Keratinocyte (primary cell): ENCODE measurements at regions not wholly inside any gene's neighbourhood (a gene's known extent, or its start where the extent isn't known, plus 50 kb on each side); places are given as distances from the start of the nearest gene placed in this dataset.

Experiments used
- DNase-seq: peaks from one replicate; pipeline ENCODE4 v3.0.0-alpha.2; 2011; ENCODE audit warnings: low read depth, missing footprints, low spot score
- FAIRE-seq: peaks from 2 replicates; lab custom pipeline; 2011; peaks lifted over from hg19 to GRCh38; lab: Jason Lieb, UNC
- H2AFZ ChIP-seq: 2 replicates; pipeline ENCODE4 v1.6.0; 2012; ENCODE audit warnings: low read length, control low read depth, inconsistent platforms; ENCODE audit not compliant: control insufficient read depth
- H3K27ac ChIP-seq: 2 replicates; pipeline ENCODE4 v1.5.1; 2011; ENCODE audit warnings: low read length; ENCODE audit not compliant: control insufficient read depth, insufficient read depth
- H3K27me3 ChIP-seq: 3 replicates; pipeline ENCODE4 v1.6.0; 2011; ENCODE audit warnings: low read length; ENCODE audit not compliant: control insufficient read depth, insufficient read depth; ENCODE audit errors: extremely low read depth
- H3K36me3 ChIP-seq, 2 experiments: 2 replicates in 1 of 2; 3 replicates in 1 of 2; pipeline ENCODE4 v1.5.1; 2011; ENCODE audit warnings: low read length in 2 of 2, mild to moderate bottlenecking in 1 of 2; ENCODE audit not compliant: control insufficient read depth in 2 of 2, insufficient read depth in 2 of 2; ENCODE audit errors: extremely low read depth in 1 of 2
- H3K4me1 ChIP-seq: 3 replicates; pipeline ENCODE4 v1.5.1; 2011; ENCODE audit warnings: low read length; ENCODE audit not compliant: control insufficient read depth, insufficient read depth; ENCODE audit errors: extremely low read depth
- H3K4me2 ChIP-seq: 3 replicates; pipeline ENCODE4 v1.6.0; 2011; ENCODE audit warnings: low read depth, low read length; ENCODE audit not compliant: control insufficient read depth, insufficient read depth; ENCODE audit errors: extremely low read depth
- H3K4me3 ChIP-seq, 3 experiments: fragments of 200-600 bp in 1 of 3; sonication (generic) in 1 of 3; 2 replicates in 2 of 3; 3 replicates in 1 of 3; pipeline ENCODE4 v1.5.1; 2011 to 2016; ENCODE audit warnings: low read length in 3 of 3, mild to moderate bottlenecking in 3 of 3, control low read depth in 2 of 3, inconsistent platforms in 1 of 3, low read depth in 1 of 3, mixed read lengths in 1 of 3, mixed run types in 1 of 3, moderate library complexity in 1 of 3; ENCODE audit not compliant: control insufficient read depth in 2 of 3, insufficient read depth in 2 of 3; ENCODE audit errors: extremely low read depth in 1 of 3
- H3K79me2 ChIP-seq: 2 replicates; pipeline ENCODE4 v1.6.0; 2012; ENCODE audit warnings: low read length; ENCODE audit not compliant: control insufficient read depth, insufficient read depth
- H3K9ac ChIP-seq: 3 replicates; pipeline ENCODE4 v1.6.0; 2011; ENCODE audit warnings: low read length; ENCODE audit not compliant: control insufficient read depth, insufficient read depth; ENCODE audit errors: extremely low read depth
- H3K9me1 ChIP-seq: 3 replicates; pipeline ENCODE4 v1.6.0; 2011; ENCODE audit warnings: low read length; ENCODE audit not compliant: control insufficient read depth, insufficient read depth; ENCODE audit errors: extremely low read depth
- H3K9me3 ChIP-seq: 2 replicates; pipeline ENCODE4 v1.5.1; 2012; ENCODE audit warnings: low read depth, low read length; ENCODE audit not compliant: control insufficient read depth
- H4K20me1 ChIP-seq: 3 replicates; pipeline ENCODE4 v1.6.0; 2011; ENCODE audit warnings: low read length; ENCODE audit not compliant: control insufficient read depth, insufficient read depth; ENCODE audit errors: extremely low read depth
- EZH2 ChIP-seq: IDR thresholded peaks from one replicate; pipeline ENCODE4 v1.6.1; 2012; ENCODE audit warnings: inconsistent platforms, mild to moderate bottlenecking, low read length, moderate library complexity
- dilution Hi-C: fragments of 300-500 bp; cut with MboI; formaldehyde crosslinking; loops from one replicate; pipeline ENCODE4 v1.7.0; 2020; ENCODE audit warnings: low sequenced_read_pairs; ENCODE audit not compliant: extremely low pct_ligation_motif_present
- TF ChIP-seq, protein P1 (sequence below), 3 experiments: IDR thresholded peaks in 1 of 3; conservative IDR thresholded peaks in 1 of 3; optimal IDR thresholded peaks in 1 of 3; 2 replicates in 2 of 3; 3 replicates in 1 of 3; pipeline versions ENCODE3 to v1.5.1; 2011; ENCODE audit warnings: low read length in 3 of 3, mild to moderate bottlenecking in 3 of 3, moderate library complexity in 2 of 3, control low read depth in 1 of 3, inconsistent platforms in 1 of 3; ENCODE audit not compliant: insufficient read depth in 2 of 3; ENCODE audit errors: extremely low read depth in 1 of 3

DNA sequence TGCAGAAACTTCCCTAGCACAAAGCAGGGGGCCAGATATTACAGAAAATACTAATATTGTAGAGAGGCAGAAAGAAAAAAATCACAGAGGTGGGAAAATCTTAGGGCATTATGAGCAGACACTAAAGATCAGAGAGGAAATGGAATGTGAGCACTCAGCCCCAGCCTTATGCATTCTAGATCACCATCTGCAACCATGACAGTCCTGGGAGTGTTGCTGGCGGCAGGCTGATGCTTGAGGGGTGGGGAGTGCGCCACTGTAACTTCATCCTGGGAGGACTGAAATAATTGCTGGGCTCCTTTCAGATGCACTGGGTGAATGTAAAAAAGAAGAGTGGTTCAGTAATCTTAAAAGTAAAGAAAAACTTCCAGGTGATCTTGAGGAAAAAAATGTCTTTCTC is 427.6 kb upstream of the SEMA6D start:
- H3K4me3 ChIP-seq = no peak overlapping the region
- no peak overlapping the region for H3K27ac ChIP-seq
- H3K9me1 ChIP-seq = no peaks in the 10 kb centered on the region
- no peaks in the 10 kb centered on the region for H3K4me1 ChIP-seq
- DNase-seq = no peak
- H3K36me3 ChIP-seq = no peaks in the 10 kb centered on the region
- TF ChIP-seq, protein P1, sequence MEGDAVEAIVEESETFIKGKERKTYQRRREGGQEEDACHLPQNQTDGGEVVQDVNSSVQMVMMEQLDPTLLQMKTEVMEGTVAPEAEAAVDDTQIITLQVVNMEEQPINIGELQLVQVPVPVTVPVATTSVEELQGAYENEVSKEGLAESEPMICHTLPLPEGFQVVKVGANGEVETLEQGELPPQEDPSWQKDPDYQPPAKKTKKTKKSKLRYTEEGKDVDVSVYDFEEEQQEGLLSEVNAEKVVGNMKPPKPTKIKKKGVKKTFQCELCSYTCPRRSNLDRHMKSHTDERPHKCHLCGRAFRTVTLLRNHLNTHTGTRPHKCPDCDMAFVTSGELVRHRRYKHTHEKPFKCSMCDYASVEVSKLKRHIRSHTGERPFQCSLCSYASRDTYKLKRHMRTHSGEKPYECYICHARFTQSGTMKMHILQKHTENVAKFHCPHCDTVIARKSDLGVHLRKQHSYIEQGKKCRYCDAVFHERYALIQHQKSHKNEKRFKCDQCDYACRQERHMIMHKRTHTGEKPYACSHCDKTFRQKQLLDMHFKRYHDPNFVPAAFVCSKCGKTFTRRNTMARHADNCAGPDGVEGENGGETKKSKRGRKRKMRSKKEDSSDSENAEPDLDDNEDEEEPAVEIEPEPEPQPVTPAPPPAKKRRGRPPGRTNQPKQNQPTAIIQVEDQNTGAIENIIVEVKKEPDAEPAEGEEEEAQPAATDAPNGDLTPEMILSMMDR (optimal IDR thresholded peaks at IDR 0.05 in 1 of 3, IDR thresholded peaks at IDR 0.05 in 1 of 3, conservative IDR thresholded peaks at IDR 0.05 in 1 of 3; ENCODE audit: extremely low read depth in 1 of 3, insufficient read depth in 2 of 3, low read length in 3 of 3) = no peak
- no peak for TF ChIP-seq EZH2
- FAIRE-seq = no peak
- dilution Hi-C loops = no loop called here
- no peaks in the 10 kb centered on the region for H3K27me3 ChIP-seq
- no peak overlapping the region for H3K9ac ChIP-seq
- H2AFZ ChIP-seq = no peak overlapping the region
- H4K20me1 ChIP-seq = no peaks in the 10 kb centered on the region
- no peak overlapping the region for H3K4me2 ChIP-seq
- no peaks in the 10 kb centered on the region for H3K79me2 ChIP-seq
- H3K9me3 ChIP-seq = no peaks in the 10 kb centered on the region

GRCh38 chr15:47291767-47292166 is 425.5 kb upstream of the SEMA6D start:
- no peak overlapping the region for H3K9ac ChIP-seq
- DNase-seq (no peak), FAIRE-seq (no peak)
- dilution Hi-C loops = no loop called here
- H3K27ac ChIP-seq = no peak overlapping the region
- H3K4me2 ChIP-seq = no peak overlapping the region
- no peaks in the 10 kb centered on the region for H3K27me3 ChIP-seq
- no peaks in the 10 kb centered on the region for H3K9me3 ChIP-seq
- no peak overlapping the region for H3K4me3 ChIP-seq
- TF ChIP-seq, protein P1 (optimal IDR thresholded peaks at IDR 0.05 in 1 of 3, IDR thresholded peaks at IDR 0.05 in 1 of 3, conservative IDR thresholded peaks at IDR 0.05 in 1 of 3; ENCODE audit: extremely low read depth in 1 of 3, insufficient read depth in 2 of 3, low read length in 3 of 3) = no peak
- no peak for TF ChIP-seq EZH2
- H4K20me1 ChIP-seq = no peaks in the 10 kb centered on the region
- no peaks in the 10 kb centered on the region for H3K9me1 ChIP-seq
- no peaks in the 10 kb centered on the region for H3K36me3 ChIP-seq
- no peaks in the 10 kb centered on the region for H3K4me1 ChIP-seq
- no peak overlapping the region for H2AFZ ChIP-seq
- no peaks in the 10 kb centered on the region for H3K79me2 ChIP-seq
